ENCODE measurements at regions not wholly inside any gene's neighbourhood (a gene's known extent, or its start where the extent isn't known, plus 50 kb on each side); places are given as distances from the start of the nearest gene placed in this dataset.
"Not testable (repeated sequence)": the region's sequence is repeated elsewhere in the genome, so short reads cannot be mapped to it uniquely, and the experiment has no call there.

GRCh38 chr7:86091369-86091768, 552.3 kb upstream of the GRM3 start:
- H2BK12ac ChIP-seq (ENCODE audit: low read length): no peak overlapping the region
- H3K9me3 ChIP-seq (ENCODE audit: insufficient read depth, low read depth, low read length): no peaks in the 10 kb centered on the region
- no CpG with 5 or more reads among the region's 1 CpG for WGBS (ENCODE audit: extremely low coverage, insufficient coverage, insufficient read length)
- no peak overlapping the region for H3K9ac ChIP-seq (ENCODE audit: low read length)
- H3K4me3 ChIP-seq (ENCODE audit: low read depth, low read length): no peak overlapping the region
- no peak overlapping the region for H3K18ac ChIP-seq (ENCODE audit: low read length)
- DNase-seq: no peak
- H2AFZ ChIP-seq (ENCODE audit: insufficient read depth, low read length, poor library complexity): no peak overlapping the region
- H3K4me2 ChIP-seq (ENCODE audit: low read length): no peak overlapping the region
- no peak overlapping the region for H2BK5ac ChIP-seq (ENCODE audit: low read depth, low read length, poor library complexity)
- H4K91ac ChIP-seq (ENCODE audit: low read depth, low read length): no peak overlapping the region
- H3K27ac ChIP-seq (ENCODE audit: low read depth, low read length): no peak overlapping the region
- H3K23ac ChIP-seq (ENCODE audit: low read length): no peak overlapping the region
- H4K8ac ChIP-seq (ENCODE audit: low read depth, low read length): no peak overlapping the region
- H3K36me3 ChIP-seq (ENCODE audit: control insufficient read depth in 1 of 2, insufficient read depth in 2 of 2, low read length in 2 of 2): no peaks in the 10 kb centered on the region
- H3K4me1 ChIP-seq (ENCODE audit: control insufficient read depth in 1 of 2, insufficient read depth in 2 of 2, low read length in 2 of 2): no peaks in the 10 kb centered on the region
- H3K79me1 ChIP-seq (ENCODE audit: low read length): no peaks in the 10 kb centered on the region
- no peak overlapping the region for H4K12ac ChIP-seq (ENCODE audit: low read depth, low read length)
- H3K14ac ChIP-seq (ENCODE audit: low read length): no peak overlapping the region
- H3K79me2 ChIP-seq (ENCODE audit: control insufficient read depth, insufficient read depth, low read length, poor library complexity): no peaks in the 10 kb centered on the region
- H2BK120ac ChIP-seq (ENCODE audit: insufficient read depth, low read length, poor library complexity): no peak overlapping the region
- no peaks in the 10 kb centered on the region for H3K27me3 ChIP-seq (ENCODE audit: insufficient read depth, low read length)
- no peak overlapping the region for H3K4ac ChIP-seq (ENCODE audit: low read depth, low read length)
- H2AK5ac ChIP-seq (ENCODE audit: low read length): no peak overlapping the region

DNA sequence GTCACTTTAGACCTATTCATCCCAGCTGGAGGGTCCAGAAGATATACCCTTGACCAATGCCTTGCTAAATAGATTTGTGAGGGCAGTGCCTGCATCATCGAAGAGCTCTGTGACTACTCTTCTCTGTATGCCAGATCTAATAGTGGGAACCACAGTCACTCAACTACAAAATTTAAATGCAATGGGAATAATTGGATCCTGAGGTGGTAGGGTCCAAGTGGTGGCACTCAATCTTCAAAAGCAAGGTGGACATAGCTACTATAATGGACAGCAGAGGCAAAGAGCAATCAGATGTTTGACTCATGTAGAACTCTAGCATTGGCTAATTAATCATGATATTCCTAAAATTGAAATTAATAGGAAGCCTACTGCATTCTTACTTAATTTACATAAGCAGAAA, 554.3 kb upstream of the GRM3 start:
- Histone ChIP-seq H3K4me3 (ENCODE audit: low read depth, low read length) (no peak overlapping the region), H2AK5ac (ENCODE audit: low read length) (no peak overlapping the region), H3K9ac (ENCODE audit: low read length) (no peak overlapping the region), H3K36me3 (ENCODE audit: control insufficient read depth in 1 of 2, insufficient read depth in 2 of 2, low read length in 2 of 2) (no peaks in the 10 kb centered on the region), H4K8ac (ENCODE audit: low read depth, low read length) (no peak overlapping the region), H3K79me1 (ENCODE audit: low read length) (no peaks in the 10 kb centered on the region), H3K4ac (ENCODE audit: low read depth, low read length) (no peak overlapping the region), H2AFZ (ENCODE audit: insufficient read depth, low read length, poor library complexity) (no peak overlapping the region), H3K4me2 (ENCODE audit: low read length) (no peak overlapping the region), H2BK120ac (ENCODE audit: insufficient read depth, low read length, poor library complexity) (no peak overlapping the region), H3K23ac (ENCODE audit: low read length) (no peak overlapping the region), H3K4me1 (ENCODE audit: control insufficient read depth in 1 of 2, insufficient read depth in 2 of 2, low read length in 2 of 2) (no peaks in the 10 kb centered on the region), H3K14ac (ENCODE audit: low read length) (no peak overlapping the region), H2BK12ac (ENCODE audit: low read length) (no peak overlapping the region), H2BK5ac (ENCODE audit: low read depth, low read length, poor library complexity) (no peak overlapping the region), H3K27me3 (ENCODE audit: insufficient read depth, low read length) (no peaks in the 10 kb centered on the region), H3K9me3 (ENCODE audit: insufficient read depth, low read depth, low read length) (no peaks in the 10 kb centered on the region), H4K91ac (ENCODE audit: low read depth, low read length) (no peak overlapping the region), H4K12ac (ENCODE audit: low read depth, low read length) (no peak overlapping the region), H3K79me2 (ENCODE audit: control insufficient read depth, insufficient read depth, low read length, poor library complexity) (no peaks in the 10 kb centered on the region), H3K18ac (ENCODE audit: low read length) (no peak overlapping the region), H3K27ac (ENCODE audit: low read depth, low read length) (no peak overlapping the region)
- DNase-seq: no peak
- WGBS (ENCODE audit: extremely low coverage, insufficient coverage, insufficient read length): no CpG with 5 or more reads among the region's 1 CpG

DNA sequence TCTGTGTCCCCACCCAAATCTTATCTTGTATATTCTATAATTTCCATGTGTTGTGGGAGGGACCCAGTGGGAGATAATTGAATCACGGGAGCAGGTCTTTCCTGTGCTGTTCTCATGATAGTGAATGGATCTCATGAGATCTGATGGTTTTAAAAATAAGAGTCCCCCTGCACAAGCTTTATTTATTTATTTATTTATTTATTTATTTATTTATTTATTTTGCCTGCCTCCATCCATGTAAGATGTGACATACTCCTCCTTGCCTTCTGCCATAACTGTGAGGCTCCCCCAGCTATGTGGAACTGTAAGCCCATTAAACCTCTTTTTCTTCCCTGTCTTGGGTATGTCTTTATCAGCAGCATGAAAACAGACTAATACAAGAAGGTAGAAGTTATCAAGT, 579.1 kb upstream of the GRM3 start:
- H3K9ac ChIP-seq (ENCODE audit: low read length); H3K23ac ChIP-seq (ENCODE audit: low read length); H3K27ac ChIP-seq (ENCODE audit: low read depth, low read length); H2BK5ac ChIP-seq (ENCODE audit: low read depth, low read length, poor library complexity); H3K18ac ChIP-seq (ENCODE audit: low read length); H3K36me3 ChIP-seq (ENCODE audit: control insufficient read depth in 1 of 2, insufficient read depth in 2 of 2, low read length in 2 of 2); H3K4ac ChIP-seq (ENCODE audit: low read depth, low read length); H4K12ac ChIP-seq (ENCODE audit: low read depth, low read length); H4K8ac ChIP-seq (ENCODE audit: low read depth, low read length); H3K4me1 ChIP-seq (ENCODE audit: control insufficient read depth in 1 of 2, insufficient read depth in 2 of 2, low read length in 2 of 2); H3K79me2 ChIP-seq (ENCODE audit: control insufficient read depth, insufficient read depth, low read length, poor library complexity); H2AFZ ChIP-seq (ENCODE audit: insufficient read depth, low read length, poor library complexity); H4K91ac ChIP-seq (ENCODE audit: low read depth, low read length); H3K79me1 ChIP-seq (ENCODE audit: low read length); H3K4me2 ChIP-seq (ENCODE audit: low read length); H3K14ac ChIP-seq (ENCODE audit: low read length); H3K9me3 ChIP-seq (ENCODE audit: insufficient read depth, low read depth, low read length); H3K27me3 ChIP-seq (ENCODE audit: insufficient read depth, low read length); H2AK5ac ChIP-seq (ENCODE audit: low read length); H3K4me3 ChIP-seq (ENCODE audit: low read depth, low read length); DNase-seq; H2BK120ac ChIP-seq (ENCODE audit: insufficient read depth, low read length, poor library complexity); H2BK12ac ChIP-seq (ENCODE audit: low read length): not testable (repeated sequence)
- WGBS (ENCODE audit: extremely low coverage, insufficient coverage, insufficient read length): no CpG with 5 or more reads among the region's 1 CpG

DNA sequence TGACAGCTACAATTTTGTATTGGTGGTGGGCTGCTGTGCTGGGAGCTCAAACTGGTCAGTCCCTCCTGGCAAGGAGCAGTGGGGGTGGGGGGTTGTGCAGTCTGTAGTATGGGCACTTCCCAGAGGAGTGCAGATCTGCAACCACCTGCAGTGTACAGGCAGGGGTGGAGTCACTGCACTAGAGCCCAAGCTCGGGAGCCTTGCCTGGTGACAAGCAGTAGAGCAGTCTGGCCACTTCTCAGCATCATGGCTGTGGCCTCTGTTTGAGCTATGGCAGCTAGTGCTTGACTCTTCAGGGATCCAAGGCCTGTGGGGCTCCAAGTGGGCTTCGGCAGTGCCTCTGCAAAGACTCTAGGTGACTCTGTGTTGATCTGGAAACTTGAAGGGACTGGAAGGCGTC, 585.1 kb upstream of the GRM3 start:
- no peak overlapping the region for H3K18ac ChIP-seq (ENCODE audit: low read length)
- H4K12ac ChIP-seq (ENCODE audit: low read depth, low read length): no peak overlapping the region
- no peak overlapping the region for H3K4ac ChIP-seq (ENCODE audit: low read depth, low read length)
- H2BK5ac ChIP-seq (ENCODE audit: low read depth, low read length, poor library complexity): no peak overlapping the region
- no peak overlapping the region for H3K9ac ChIP-seq (ENCODE audit: low read length)
- H3K79me1 ChIP-seq (ENCODE audit: low read length): no peaks in the 10 kb centered on the region
- no peak for DNase-seq
- H3K23ac ChIP-seq (ENCODE audit: low read length): no peak overlapping the region
- H2BK120ac ChIP-seq (ENCODE audit: insufficient read depth, low read length, poor library complexity): no peak overlapping the region
- H2AK5ac ChIP-seq (ENCODE audit: low read length): no peak overlapping the region
- no peaks in the 10 kb centered on the region for H3K27me3 ChIP-seq (ENCODE audit: insufficient read depth, low read length)
- no peak overlapping the region for H4K8ac ChIP-seq (ENCODE audit: low read depth, low read length)
- no CpG with 5 or more reads among the region's 3 CpGs for whole genome bisulfite sequencing (ENCODE audit: extremely low coverage, insufficient coverage, insufficient read length)
- H4K91ac ChIP-seq (ENCODE audit: low read depth, low read length): no peak overlapping the region
- no peaks in the 10 kb centered on the region for H3K36me3 ChIP-seq (ENCODE audit: control insufficient read depth in 1 of 2, insufficient read depth in 2 of 2, low read length in 2 of 2)
- no peak overlapping the region for H3K14ac ChIP-seq (ENCODE audit: low read length)
- no peak overlapping the region for H3K4me3 ChIP-seq (ENCODE audit: low read depth, low read length)
- H3K4me2 ChIP-seq (ENCODE audit: low read length): no peak overlapping the region
- H3K27ac ChIP-seq (ENCODE audit: low read depth, low read length): no peak overlapping the region
- no peaks in the 10 kb centered on the region for H3K4me1 ChIP-seq (ENCODE audit: control insufficient read depth in 1 of 2, insufficient read depth in 2 of 2, low read length in 2 of 2)
- no peak overlapping the region for H2BK12ac ChIP-seq (ENCODE audit: low read length)
- no peak overlapping the region for H2AFZ ChIP-seq (ENCODE audit: insufficient read depth, low read length, poor library complexity)
- H3K9me3 ChIP-seq (ENCODE audit: insufficient read depth, low read depth, low read length): no peaks in the 10 kb centered on the region
- H3K79me2 ChIP-seq (ENCODE audit: control insufficient read depth, insufficient read depth, low read length, poor library complexity): no peaks in the 10 kb centered on the region

All from trophoblast cell (in vitro differentiated cells and primary cell).